ENCODE measurements at regions not wholly inside any gene's neighbourhood (a gene's known extent, or its start where the extent isn't known, plus 50 kb on each side); places are given as distances from the start of the nearest gene placed in this dataset.

- TF ChIP-seq CTCF (IDR thresholded peaks at IDR 0.05; ENCODE audit: insufficient read depth, low read depth, low read length) (no peak), EZH2 (IDR thresholded peaks at IDR 0.05; ENCODE audit: insufficient read depth, low read length) (no peak)
These were observed 231.0 kb downstream of the C16orf95 start for GRCh38 chr16:87086156-87086555.

Data from astrocyte (in vitro differentiated cells and primary cell).